ENCODE measurements at regions not wholly inside any gene's neighbourhood (a gene's known extent, or its start where the extent isn't known, plus 50 kb on each side); places are given as distances from the start of the nearest gene placed in this dataset.

GRCh38 chr4:60589425-60589824 is 610.7 kb upstream of the ADGRL3 start:
- no peak overlapping the region for H3K4me3 ChIP-seq (ENCODE audit: low read depth, low read length)
- no peak for TF ChIP-seq CTCF (IDR thresholded peaks at IDR 0.05; ENCODE audit: insufficient read depth, low read depth, low read length)
- no peak for DNase-seq (ENCODE audit: low read depth)

- TF ChIP-seq CTCF (IDR thresholded peaks at IDR 0.05; ENCODE audit: insufficient read depth, low read depth, low read length), result no peak
- DNase-seq (ENCODE audit: low read depth), result no peak
- H3K4me3 ChIP-seq (ENCODE audit: low read depth, low read length), result no peak overlapping the region
These were observed 610.0 kb upstream of the ADGRL3 start for GRCh38 chr4:60590116-60590515.

- DNase-seq (ENCODE audit: low read depth), result peak; percentile 11
- TF ChIP-seq CTCF (IDR thresholded peaks at IDR 0.05; ENCODE audit: insufficient read depth, low read depth, low read length), result no peak
- H3K4me3 ChIP-seq (ENCODE audit: low read depth, low read length), result no peak overlapping the region
These were observed 594.3 kb upstream of the ADGRL3 start for GRCh38 chr4:60605646-60606354.

- TF ChIP-seq CTCF (IDR thresholded peaks at IDR 0.05; ENCODE audit: insufficient read depth, low read depth, low read length), result no peak
- H3K4me3 ChIP-seq (ENCODE audit: low read depth, low read length), result no peak overlapping the region
- DNase-seq (ENCODE audit: low read depth), result no peak
These were observed 588.2 kb upstream of the ADGRL3 start for GRCh38 chr4:60611762-60612496.

- DNase-seq (ENCODE audit: low read depth), result no peak
These were observed 582.4 kb upstream of the ADGRL3 start for GRCh38 chr4:60617731-60618130.

GRCh38 chr4:60619531-60620305 is 580.4 kb upstream of the ADGRL3 start:
- DNase-seq (ENCODE audit: low read depth), result no peak
- no peak for TF ChIP-seq CTCF (IDR thresholded peaks at IDR 0.05; ENCODE audit: insufficient read depth, low read depth, low read length)
- no peak overlapping the region for H3K4me3 ChIP-seq (ENCODE audit: low read depth, low read length)

More at GRCh38 chr4:60617731-60618130, 582.4 kb upstream of the ADGRL3 start:
- no peak overlapping the region for H3K4me3 ChIP-seq (ENCODE audit: low read depth, low read length)
- no peak for TF ChIP-seq CTCF (IDR thresholded peaks at IDR 0.05; ENCODE audit: insufficient read depth, low read depth, low read length)

Measured in fibroblast of villous mesenchyme (primary cell).